Hematopoietic multipotent progenitor cell treated with erythropoietin and hydrocortisone succinate and interleukin-3 and kit ligand, for 4 days (in vitro differentiated cells): ENCODE measurements at regions not wholly inside any gene's neighbourhood (a gene's known extent, or its start where the extent isn't known, plus 50 kb on each side); places are given as distances from the start of the nearest gene placed in this dataset.
"Not testable (repeated sequence)": the region's sequence is repeated elsewhere in the genome, so short reads cannot be mapped to it uniquely, and the experiment has no call there.

Experiments used
- DNase-seq: peaks from one replicate; pipeline ENCODE4 v3.0.0-alpha.2; 2015

GRCh38 chr7:69186974-69187373 lies 411.3 kb upstream of the AUTS2 start:
- no peak for DNase-seq

GRCh38 chr7:69187824-69188333 lies 410.4 kb upstream of the AUTS2 start:
- no peak for DNase-seq

- DNase-seq, result no peak
Observed at GRCh38 chr7:69189406-69189805, 408.9 kb upstream of the AUTS2 start.

DNA sequence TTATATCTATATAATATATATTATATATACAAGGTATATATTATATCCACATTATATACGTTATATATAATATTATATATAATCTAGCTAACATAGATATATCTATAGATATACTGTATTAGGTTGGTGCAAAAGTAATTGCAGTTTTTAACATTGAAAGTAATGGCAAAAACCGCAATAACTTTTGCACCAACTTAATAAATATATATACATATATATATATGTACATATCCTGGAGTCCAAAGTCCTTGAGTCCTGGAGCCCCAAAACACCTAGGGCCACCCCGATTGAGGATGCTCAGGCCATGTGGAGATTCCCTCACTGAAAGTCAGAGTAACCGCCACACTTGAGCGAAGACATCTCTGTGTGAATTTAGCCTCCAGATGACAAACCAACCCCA lies 408.2 kb upstream of the AUTS2 start:
- DNase-seq, result no peak

DNA sequence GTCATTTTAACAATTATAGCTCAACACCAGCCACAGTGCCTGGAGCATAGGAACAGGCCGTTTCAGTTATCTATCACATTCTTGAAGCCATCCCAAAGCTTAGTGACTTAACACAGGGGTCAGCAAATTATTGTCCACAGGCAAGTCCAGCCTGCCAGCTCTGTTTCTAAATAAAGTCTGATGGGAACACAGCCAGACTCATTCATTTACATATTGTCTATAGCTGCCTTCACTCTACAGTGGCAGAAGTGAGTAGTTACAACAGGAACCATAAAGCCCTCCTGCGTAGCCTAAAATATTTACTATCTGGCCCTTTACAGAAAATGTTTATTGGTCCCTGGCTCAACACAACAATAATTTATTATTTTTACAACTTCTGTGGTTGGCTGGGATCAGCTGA lies 407.5 kb upstream of the AUTS2 start:
- no peak for DNase-seq

- DNase-seq, result no peak
Observed at GRCh38 chr7:69192134-69192533, 406.1 kb upstream of the AUTS2 start.

- no peak for DNase-seq
Observed at GRCh38 chr7:69193061-69193460, 405.2 kb upstream of the AUTS2 start.

DNA sequence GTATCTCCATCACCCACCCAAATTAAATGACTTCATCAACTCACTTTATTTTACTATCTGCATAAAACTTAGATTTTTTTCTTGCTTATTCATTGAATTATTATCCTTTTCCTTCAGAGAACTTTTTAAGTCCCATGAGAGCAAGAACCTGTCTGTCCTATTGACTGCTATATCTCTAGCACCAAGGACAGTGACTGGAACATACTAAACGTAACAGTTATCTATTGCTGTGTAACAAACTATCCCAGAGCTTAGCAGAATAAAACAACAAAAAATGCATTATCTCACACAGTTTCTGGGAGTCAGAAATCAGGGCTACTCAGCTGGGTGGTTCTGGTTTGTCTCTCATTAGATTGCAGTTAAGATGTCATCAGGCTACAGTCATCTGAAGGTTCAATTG lies 401.7 kb upstream of the AUTS2 start:
- no peak for DNase-seq

- no peak for DNase-seq
Observed at GRCh38 chr7:69198250-69198649, 400.0 kb upstream of the AUTS2 start.

- no peak for DNase-seq
Observed at GRCh38 chr7:69199041-69199440, 399.2 kb upstream of the AUTS2 start.

DNA sequence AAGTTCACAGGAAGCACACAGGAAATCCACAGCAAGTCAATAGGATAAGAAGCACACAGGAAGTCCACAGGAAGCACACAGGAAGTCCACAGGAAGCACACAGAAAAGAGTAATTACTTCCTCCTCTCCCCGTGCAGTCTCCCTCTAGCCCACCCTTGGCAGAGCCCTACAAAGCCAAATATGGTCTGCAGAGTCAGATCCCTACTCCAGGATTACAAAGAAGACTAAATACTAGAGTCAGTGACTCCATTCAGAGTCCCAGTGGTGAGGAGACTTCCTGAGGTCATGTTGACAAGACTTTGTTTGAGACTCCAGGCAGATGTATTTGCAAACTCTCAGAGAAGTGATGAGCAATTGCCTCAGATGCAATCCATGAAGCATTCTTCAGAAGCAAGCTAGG lies 398.6 kb upstream of the AUTS2 start:
- no peak for DNase-seq

- no peak for DNase-seq
Observed at GRCh38 chr7:69203871-69204270, 394.4 kb upstream of the AUTS2 start.

DNA sequence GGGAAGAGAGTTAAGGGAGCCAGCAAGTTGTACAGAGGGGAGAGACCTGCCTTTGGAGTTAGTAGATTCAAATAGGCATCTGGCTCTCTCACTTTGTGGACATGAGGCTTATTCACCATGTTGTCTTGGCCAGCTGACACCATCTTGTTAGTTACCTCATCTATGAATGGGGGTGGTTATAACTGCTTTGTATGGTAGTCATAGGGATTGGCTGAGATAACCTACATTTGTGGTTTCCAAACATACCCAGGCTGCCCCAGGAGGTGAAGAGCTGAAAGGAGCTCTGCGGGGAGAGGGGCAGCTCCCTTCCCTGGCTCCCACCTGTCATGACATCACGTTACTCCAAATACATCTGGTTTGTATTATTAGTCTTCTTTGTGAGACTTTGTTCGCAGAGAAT lies 393.3 kb upstream of the AUTS2 start:
- DNase-seq, result no peak

DNA sequence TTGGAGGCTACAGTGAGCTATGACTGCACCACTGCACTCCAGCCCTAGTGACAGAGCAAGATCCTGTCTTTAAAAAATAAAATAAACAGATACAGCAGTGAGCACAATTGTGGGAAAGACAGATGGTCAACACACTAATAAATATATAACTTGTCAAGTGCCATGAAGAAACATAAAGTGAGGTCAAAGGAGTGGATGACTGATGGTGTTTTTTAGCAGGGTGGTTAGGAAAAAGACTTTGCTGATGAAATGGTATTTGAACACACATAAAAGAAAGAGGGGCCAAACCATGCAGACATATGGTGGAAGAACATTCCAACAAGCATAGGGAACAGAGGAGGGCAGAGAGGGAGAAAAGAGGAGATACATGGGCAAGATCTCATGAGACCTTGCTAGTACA lies 392.7 kb upstream of the AUTS2 start:
- DNase-seq, result no peak

GRCh38 chr7:69208276-69208675 lies 390.0 kb upstream of the AUTS2 start:
- DNase-seq, result no peak

GRCh38 chr7:69208848-69209247 lies 389.4 kb upstream of the AUTS2 start:
- DNase-seq, result no peak

DNA sequence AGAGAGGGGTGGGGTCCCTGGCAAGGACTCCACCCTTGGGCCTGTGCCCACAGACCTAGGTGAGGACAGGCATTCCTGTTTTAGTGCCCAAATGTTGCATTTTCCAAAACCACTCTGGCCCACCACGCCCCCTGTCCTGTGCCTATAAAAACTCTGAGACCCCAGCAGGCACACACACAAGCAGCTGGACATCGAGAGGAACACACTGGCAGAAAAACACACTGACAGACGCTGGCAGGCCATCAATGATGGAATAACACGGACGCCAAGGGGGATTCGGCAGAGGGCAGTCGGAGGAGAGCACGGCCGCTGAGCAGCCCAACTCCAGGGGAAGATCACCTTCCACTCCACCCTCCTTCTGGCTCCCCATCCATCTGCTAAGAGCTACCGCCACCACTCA lies 386.9 kb upstream of the AUTS2 start:
- DNase-seq, result no peak

- peak; percentile 17 for DNase-seq
Observed at GRCh38 chr7:69211739-69212138, 386.5 kb upstream of the AUTS2 start.

DNA sequence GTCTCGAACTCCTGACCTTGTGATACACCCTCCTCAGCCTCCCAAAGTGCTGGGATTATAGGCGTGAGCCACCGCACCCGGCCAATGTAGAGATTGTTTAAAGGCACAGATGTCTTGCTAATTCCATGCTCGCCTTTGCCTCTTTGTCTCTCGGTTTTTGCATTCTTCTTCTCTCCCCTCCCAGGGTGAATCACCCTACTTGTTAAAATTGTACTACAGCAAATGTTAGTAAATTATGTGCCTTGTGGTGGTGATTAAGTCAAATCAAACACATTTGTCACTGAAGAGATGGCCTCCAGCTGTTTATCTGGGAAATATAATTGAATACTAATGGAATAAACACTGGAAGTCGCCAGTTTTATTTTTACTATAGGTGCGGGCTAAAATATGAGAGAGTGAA lies 384.4 kb upstream of the AUTS2 start:
- no peak for DNase-seq

DNA sequence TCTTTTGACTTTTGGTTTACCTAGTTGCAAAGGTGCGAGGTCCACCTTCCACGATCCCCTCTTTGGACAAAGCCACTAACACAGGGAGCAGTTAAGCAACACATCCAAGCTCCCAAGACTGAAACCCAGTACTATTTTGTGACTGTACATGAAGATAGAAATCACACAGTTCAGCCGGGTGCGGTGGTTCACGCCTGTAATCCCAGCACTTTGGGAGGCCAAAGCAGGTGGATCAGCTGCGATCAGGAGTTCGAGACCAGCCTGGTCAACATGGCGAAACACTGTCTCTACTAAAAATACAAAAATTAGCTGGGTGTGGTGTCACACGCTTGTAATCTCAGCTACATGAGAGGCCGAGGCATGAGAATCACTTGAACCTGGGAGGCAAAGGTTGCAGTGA lies 382.8 kb upstream of the AUTS2 start:
- DNase-seq, result not testable (repeated sequence)

DNA sequence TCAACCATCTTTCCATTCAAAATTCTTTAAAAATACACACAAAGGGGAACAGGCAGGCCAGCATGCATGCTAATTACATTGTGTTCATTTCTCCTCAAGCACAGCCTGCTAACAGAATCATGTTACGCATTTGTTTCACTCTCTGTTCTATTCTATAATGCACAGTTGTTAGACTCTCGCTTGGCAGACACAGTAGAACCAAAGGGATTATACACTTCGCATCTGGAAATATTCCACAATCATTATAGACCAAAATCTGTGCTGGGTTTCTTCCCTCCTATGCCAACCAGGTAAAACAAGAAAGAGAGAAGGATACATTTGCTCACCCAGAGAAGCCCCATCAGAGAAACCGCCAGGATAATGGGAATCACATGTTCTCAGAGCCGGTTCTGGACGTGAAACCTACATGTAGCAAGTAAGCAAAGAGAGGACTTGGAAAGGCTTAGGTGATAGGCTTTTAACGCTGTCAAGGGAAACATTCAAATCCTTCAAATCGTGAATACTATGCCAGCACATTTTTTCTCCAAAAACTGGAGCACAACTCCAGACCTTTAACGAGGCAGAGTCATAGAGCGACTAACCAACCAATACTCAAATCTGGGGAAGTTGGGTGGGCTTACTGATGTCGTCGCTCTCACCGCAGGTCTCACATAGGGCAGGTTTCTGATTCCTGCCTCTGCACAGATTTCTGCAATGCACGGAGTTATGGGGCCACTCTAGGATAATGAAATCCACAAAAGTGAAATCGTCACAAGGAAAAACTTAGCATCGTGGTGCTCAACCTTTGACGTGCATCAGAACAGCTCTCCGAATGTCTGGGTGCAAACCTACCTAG lies 380.5 kb upstream of the AUTS2 start:
- no peak for DNase-seq

GRCh38 chr7:69218576-69218975 lies 379.7 kb upstream of the AUTS2 start:
- DNase-seq, result no peak

DNA sequence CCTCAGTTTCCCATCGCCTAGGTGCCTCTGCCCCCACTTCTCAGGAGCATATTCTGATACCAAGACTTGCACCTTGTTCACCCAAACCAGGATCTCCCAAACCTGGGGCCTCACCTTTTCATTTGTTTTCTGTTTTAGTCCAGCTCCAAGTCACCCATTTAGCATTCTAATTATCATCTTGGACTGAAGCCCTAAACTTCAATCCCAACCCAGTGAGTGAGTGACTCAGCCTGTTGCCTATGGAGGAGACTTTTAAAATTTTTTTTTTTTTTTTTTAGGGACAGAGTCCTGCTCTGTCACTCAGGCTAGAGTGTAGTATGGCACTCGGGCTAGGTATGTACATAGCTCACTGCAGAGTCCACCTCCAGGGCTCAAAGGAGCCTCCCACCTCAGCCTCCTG lies 378.9 kb upstream of the AUTS2 start:
- DNase-seq, result no peak

DNA sequence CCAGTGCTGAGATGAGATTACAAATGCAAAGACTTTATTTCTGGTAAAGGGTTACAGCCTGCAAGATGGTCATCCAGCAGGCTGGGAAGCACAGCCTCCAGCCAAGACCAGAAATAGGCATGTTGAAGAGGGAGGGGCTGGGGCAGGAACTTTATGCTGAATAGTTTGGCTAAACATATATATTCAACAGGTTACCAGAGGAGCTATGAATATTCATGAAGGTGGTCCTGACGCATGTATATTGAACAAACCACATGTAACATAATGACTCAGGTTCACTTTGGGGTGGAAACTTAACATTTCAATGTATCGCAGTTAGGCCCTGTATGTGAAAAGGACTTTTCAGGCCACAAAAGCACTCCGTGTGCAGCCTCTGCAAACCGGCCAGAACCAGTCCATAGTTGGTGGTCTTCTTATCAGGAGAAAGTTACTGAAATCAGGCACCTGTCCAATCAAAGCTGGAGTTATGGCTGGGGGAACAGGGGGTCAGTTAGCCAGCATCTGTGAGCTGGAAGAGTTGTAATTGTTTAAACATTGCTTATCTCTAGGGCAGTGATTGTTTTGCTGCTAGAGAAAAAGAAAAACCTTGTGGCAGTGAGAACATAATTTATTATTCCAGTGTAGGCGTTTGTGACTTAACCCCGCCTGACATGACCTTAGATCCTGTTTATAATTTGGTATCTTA lies 372.9 kb upstream of the AUTS2 start:
- DNase-seq, result no peak
